HG02678 (cell line): ENCODE measurements at regions not wholly inside any gene's neighbourhood (a gene's known extent, or its start where the extent isn't known, plus 50 kb on each side); places are given as distances from the start of the nearest gene placed in this dataset.

Source experiments
- ATAC-seq: cut with Tn5 transposase; IDR thresholded peaks from one replicate; pipeline ENCODE4 v1.9.1; 2021; ENCODE audit warnings: mild to moderate bottlenecking, moderate library complexity; ENCODE audit not compliant: unreplicated experiment

- ATAC-seq: no peak
Observed at GRCh38 chr7:41255113-41255512, 447.8 kb downstream of the INHBA start.

- no peak for ATAC-seq
Observed at GRCh38 chr7:41252957-41253356, 449.9 kb downstream of the INHBA start.

GRCh38 chr7:41252551-41252950 lies 450.3 kb downstream of the INHBA start:
- no peak for ATAC-seq

- no peak for ATAC-seq
Observed at GRCh38 chr7:41247143-41247865, 455.6 kb downstream of the INHBA start.

- ATAC-seq: no peak
Observed at GRCh38 chr7:41245916-41246315, 457.0 kb downstream of the INHBA start.

GRCh38 chr7:41244246-41244645 lies 458.6 kb downstream of the INHBA start:
- no peak for ATAC-seq

- no peak for ATAC-seq
Observed at GRCh38 chr7:41241641-41242040, 461.2 kb downstream of the INHBA start.

- ATAC-seq: no peak
Observed at GRCh38 chr7:41239596-41239995, 463.3 kb downstream of the INHBA start.

GRCh38 chr7:41238851-41239331 lies 464.0 kb downstream of the INHBA start:
- ATAC-seq: no peak

GRCh38 chr7:41237956-41238355 lies 464.9 kb downstream of the INHBA start:
- no peak for ATAC-seq

GRCh38 chr7:41232086-41232485 lies 470.8 kb downstream of the INHBA start:
- no peak for ATAC-seq

GRCh38 chr7:41224063-41224763 lies 478.7 kb downstream of the INHBA start:
- ATAC-seq: no peak

GRCh38 chr7:41222746-41223145 lies 480.1 kb downstream of the INHBA start:
- ATAC-seq: no peak

- ATAC-seq: no peak
Observed at GRCh38 chr7:41220266-41220665, 482.6 kb downstream of the INHBA start.

- no peak for ATAC-seq
Observed at GRCh38 chr7:41219276-41219675, 483.6 kb downstream of the INHBA start.

GRCh38 chr7:41217306-41217705 lies 485.6 kb downstream of the INHBA start:
- no peak for ATAC-seq

- no peak for ATAC-seq
Observed at GRCh38 chr7:41207141-41207540, 495.7 kb downstream of the INHBA start.

GRCh38 chr7:41206267-41206666 lies 496.6 kb downstream of the INHBA start:
- ATAC-seq: no peak

GRCh38 chr7:41205600-41205999 lies 497.3 kb downstream of the INHBA start:
- peak; percentile 77 for ATAC-seq

- ATAC-seq: no peak
Observed at GRCh38 chr7:41203542-41203941, 499.3 kb downstream of the INHBA start.

GRCh38 chr7:41201021-41201420 lies 501.9 kb downstream of the INHBA start:
- ATAC-seq: no peak

- ATAC-seq: no peak
Observed at GRCh38 chr7:41199136-41199535, 503.8 kb downstream of the INHBA start.
